Uterus (tissue), 3 donors: ENCODE measurements at regions not wholly inside any gene's neighbourhood (a gene's known extent, or its start where the extent isn't known, plus 50 kb on each side); places are given as distances from the start of the nearest gene placed in this dataset.
"Not testable (repeated sequence)": the region's sequence is repeated elsewhere in the genome, so short reads cannot be mapped to it uniquely, and the experiment has no call there.

Experiments
- DNase-seq, 2 donors: peaks; one replicate each; pipeline ENCODE4 v3.0.0-alpha.2; 2019 to 2020
- H3K27ac ChIP-seq, 2 donors: fragments of 200-600 bp; sonication (generic); 1 replicate in 1 of 2; 2 replicates in 1 of 2; pipeline ENCODE4 v1.5.1; 2016 to 2018
- H3K27me3 ChIP-seq, 2 donors: fragments of 200-600 bp; sonication (generic); one replicate each; pipeline ENCODE4 v1.5.1; 2018 to 2019; ENCODE audit warnings: control low read depth in 1 of 2
- H3K36me3 ChIP-seq, 2 donors: fragments of 200-600 bp; sonication (generic); one replicate each; pipeline ENCODE4 v1.5.1; 2019; ENCODE audit warnings: control low read depth in 1 of 2
- H3K4me1 ChIP-seq, 2 donors: fragments of 200-600 bp; sonication (generic); one replicate each; pipeline ENCODE4 v1.5.1; 2018 to 2019; ENCODE audit warnings: control low read depth in 1 of 2
- H3K4me3 ChIP-seq, 2 donors: fragments of 200-600 bp; sonication (generic); 1 replicate in 1 of 2; 2 replicates in 1 of 2; pipeline ENCODE4 v1.5.1; 2018 to 2019; ENCODE audit warnings: mild to moderate bottlenecking in 1 of 2
- H3K9me3 ChIP-seq, 2 donors: fragments of 200-600 bp; sonication (generic); one replicate each; pipeline ENCODE4 v1.5.1; 2019; ENCODE audit warnings: control low read depth in 1 of 2
- CTCF ChIP-seq, 4 experiments: fragments of 200-600 bp in 2 of 4; fragments of 450-650 bp in 2 of 4; sonication (generic) in 2 of 4; IDR thresholded peaks; one replicate each; pipeline ENCODE4 v1.5.1; 2016 to 2019; ENCODE audit warnings: antibody characterized with exemption in 4 of 4, mild to moderate bottlenecking in 2 of 4, moderate library complexity in 1 of 4
- POLR2A ChIP-seq, 2 donors: fragments of 450-650 bp; IDR thresholded peaks; one replicate each; pipeline ENCODE4 v1.6.1; 2016; ENCODE audit warnings: antibody characterized with exemption in 2 of 2, mild to moderate bottlenecking in 1 of 2, moderate library complexity in 1 of 2
- intact Hi-C: fragments of 100-400 bp; cut with DNase I; formaldehyde crosslinking; loops from one replicate; pipeline ENCODE4 v1.15.1; 2023; ENCODE audit warnings: low total_unique reads
- donor health status: DM: yes; HTN: yes; CAD: no.

DNA sequence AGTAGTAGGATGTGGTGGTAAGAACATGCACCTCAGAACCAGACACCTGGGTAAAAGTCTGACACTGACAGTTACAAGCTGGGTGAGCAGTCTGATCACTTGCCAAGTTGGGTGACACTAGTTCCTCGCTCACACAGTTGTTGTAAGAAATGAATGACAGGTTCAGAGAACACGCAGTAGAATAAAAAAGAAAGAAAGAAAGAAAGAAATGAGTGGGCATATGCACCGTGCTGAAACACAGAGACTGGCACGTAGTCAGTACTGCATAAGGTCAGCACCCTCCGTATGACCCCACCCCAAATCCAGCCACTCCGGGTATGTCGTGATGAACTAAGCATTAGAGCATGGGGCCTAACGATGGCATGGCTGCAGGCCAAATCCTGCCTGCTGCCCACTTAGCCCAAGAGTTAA is 90.6 kb downstream of the GLUL start:
- Histone ChIP-seq H3K36me3 (no peaks in the 10 kb centered on the region), H3K27ac (no peak overlapping the region), H3K9me3 (no peaks in the 10 kb centered on the region), H3K4me1 (no peaks in the 10 kb centered on the region), H3K4me3 (no peak overlapping the region), H3K27me3 (no peaks in the 10 kb centered on the region)
- no peak for DNase-seq
- intact Hi-C loops, result no loop called here
- no peak for TF ChIP-seq POLR2A (IDR thresholded peaks at IDR 0.05)

- no peaks in the 10 kb centered on the region for H3K9me3 ChIP-seq
- H3K27me3 ChIP-seq, result no peaks in the 10 kb centered on the region
- H3K36me3 ChIP-seq, result no peaks in the 10 kb centered on the region
- TF ChIP-seq POLR2A (IDR thresholded peaks at IDR 0.05) (no peak), CTCF (IDR thresholded peaks at IDR 0.05) (no peak)
- H3K27ac ChIP-seq, result no peak overlapping the region
- peak; percentile 25 to 34 for DNase-seq
- intact Hi-C loops, result no loop called here
- no peaks in the 10 kb centered on the region for H3K4me1 ChIP-seq
- H3K4me3 ChIP-seq, result no peak overlapping the region
These were observed 91.6 kb downstream of the GLUL start for GRCh38 chr1:182299728-182300616.

- intact Hi-C loops, H3K9me3 ChIP-seq, H3K27me3 ChIP-seq, DNase-seq, H3K4me3 ChIP-seq, H3K4me1 ChIP-seq, H3K27ac ChIP-seq, H3K36me3 ChIP-seq: not testable (repeated sequence)
These were observed 92.4 kb downstream of the GLUL start for GRCh38 chr1:182299054-182299727.

GRCh38 chr1:182297335-182297734 is 94.3 kb downstream of the GLUL start:
- Histone ChIP-seq H3K36me3 (no peaks in the 10 kb centered on the region), H3K9me3 (no peaks in the 10 kb centered on the region), H3K27ac (no peak overlapping the region), H3K27me3 (no peaks in the 10 kb centered on the region), H3K4me3 (no peak overlapping the region), H3K4me1 (no peaks in the 10 kb centered on the region)
- TF ChIP-seq POLR2A (IDR thresholded peaks at IDR 0.05) (no peak), CTCF (IDR thresholded peaks at IDR 0.05) (no peak)
- DNase-seq, result no peak
- intact Hi-C loops, result no loop called here

DNA sequence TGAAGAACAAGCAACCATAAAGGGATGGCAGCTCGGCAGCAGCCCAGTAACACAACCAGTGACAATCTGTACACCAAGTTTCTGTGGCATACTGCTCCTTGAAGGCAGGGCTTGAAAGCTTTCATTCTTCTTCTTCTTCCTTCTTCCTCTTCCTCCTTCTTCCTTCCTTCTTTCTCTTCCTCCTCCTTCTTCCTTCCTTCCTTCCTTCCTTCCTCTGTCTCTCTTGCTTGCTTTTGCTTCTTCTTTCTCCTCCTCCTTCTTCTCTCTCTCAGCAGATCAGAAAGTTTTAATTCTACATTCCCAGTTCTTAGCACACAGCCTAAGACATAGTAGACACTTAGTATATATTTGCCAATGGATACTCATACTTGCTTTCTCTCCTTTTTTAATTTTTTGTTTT is 95.9 kb downstream of the GLUL start:
- no peak overlapping the region for H3K27ac ChIP-seq

More for the DNA sequence above, 95.9 kb downstream of the GLUL start:
- H3K4me1 ChIP-seq, result no peaks in the 10 kb centered on the region
- H3K9me3 ChIP-seq, result no peaks in the 10 kb centered on the region
- TF ChIP-seq CTCF (IDR thresholded peaks at IDR 0.05) (no peak), POLR2A (IDR thresholded peaks at IDR 0.05) (no peak)
- no peaks in the 10 kb centered on the region for H3K27me3 ChIP-seq
- intact Hi-C loops, result no loop called here
- no peak for DNase-seq
- H3K36me3 ChIP-seq, result no peaks in the 10 kb centered on the region
- no peak overlapping the region for H3K4me3 ChIP-seq
